ENCODE measurements at regions not wholly inside any gene's neighbourhood (a gene's known extent, or its start where the extent isn't known, plus 50 kb on each side); places are given as distances from the start of the nearest gene placed in this dataset.
A peak's percentile ranks its signal among the peaks of the same experiment; 100 is the strongest.

GRCh38 chr7:84524714-84525694 is 330.4 kb upstream of the SEMA3A start:
- no peaks in the 10 kb centered on the region for H3K79me2 ChIP-seq (ENCODE audit: insufficient read depth, low read length)
- no peaks in the 10 kb centered on the region for H3K36me3 ChIP-seq (ENCODE audit: insufficient read depth, low read length)
- peak overlapping the region; percentile 16 for H2AFZ ChIP-seq (ENCODE audit: low read length)
- TF ChIP-seq, protein P1, sequence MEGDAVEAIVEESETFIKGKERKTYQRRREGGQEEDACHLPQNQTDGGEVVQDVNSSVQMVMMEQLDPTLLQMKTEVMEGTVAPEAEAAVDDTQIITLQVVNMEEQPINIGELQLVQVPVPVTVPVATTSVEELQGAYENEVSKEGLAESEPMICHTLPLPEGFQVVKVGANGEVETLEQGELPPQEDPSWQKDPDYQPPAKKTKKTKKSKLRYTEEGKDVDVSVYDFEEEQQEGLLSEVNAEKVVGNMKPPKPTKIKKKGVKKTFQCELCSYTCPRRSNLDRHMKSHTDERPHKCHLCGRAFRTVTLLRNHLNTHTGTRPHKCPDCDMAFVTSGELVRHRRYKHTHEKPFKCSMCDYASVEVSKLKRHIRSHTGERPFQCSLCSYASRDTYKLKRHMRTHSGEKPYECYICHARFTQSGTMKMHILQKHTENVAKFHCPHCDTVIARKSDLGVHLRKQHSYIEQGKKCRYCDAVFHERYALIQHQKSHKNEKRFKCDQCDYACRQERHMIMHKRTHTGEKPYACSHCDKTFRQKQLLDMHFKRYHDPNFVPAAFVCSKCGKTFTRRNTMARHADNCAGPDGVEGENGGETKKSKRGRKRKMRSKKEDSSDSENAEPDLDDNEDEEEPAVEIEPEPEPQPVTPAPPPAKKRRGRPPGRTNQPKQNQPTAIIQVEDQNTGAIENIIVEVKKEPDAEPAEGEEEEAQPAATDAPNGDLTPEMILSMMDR (IDR thresholded peaks at IDR 0.05; ENCODE audit: extremely low read depth, low read depth, low read length): no peak
- no peak for DNase-seq (ENCODE audit: insufficient read length, low spot score, missing footprints)
- peaks cover 8% of the 10 kb centered on the region for H3K4me1 ChIP-seq (ENCODE audit: insufficient read depth, low read length)
- H3K27me3 ChIP-seq (ENCODE audit: insufficient read depth, low read length): no peaks in the 10 kb centered on the region
- H3K27ac ChIP-seq (ENCODE audit: low read depth, low read length): peak overlapping the region; percentile 72
- H3K4me2 ChIP-seq (ENCODE audit: insufficient read depth, low read length): peak overlapping the region; percentile 59
- no peaks in the 10 kb centered on the region for H3K9me3 ChIP-seq (ENCODE audit: low read depth, low read length)
- H3K4me3 ChIP-seq (ENCODE audit: insufficient read depth, low read length): no peak overlapping the region
- H4K20me1 ChIP-seq (ENCODE audit: insufficient read depth, low read length): no peaks in the 10 kb centered on the region

- Histone ChIP-seq H3K79me2 (ENCODE audit: insufficient read depth, low read length) (no peaks in the 10 kb centered on the region), H3K4me1 (ENCODE audit: insufficient read depth, low read length) (peaks cover 8% of the 10 kb centered on the region), H3K9me3 (ENCODE audit: low read depth, low read length) (no peaks in the 10 kb centered on the region), H4K20me1 (ENCODE audit: insufficient read depth, low read length) (no peaks in the 10 kb centered on the region), H2AFZ (ENCODE audit: low read length) (no peak overlapping the region), H3K36me3 (ENCODE audit: insufficient read depth, low read length) (no peaks in the 10 kb centered on the region), H3K4me2 (ENCODE audit: insufficient read depth, low read length) (no peak overlapping the region), H3K4me3 (ENCODE audit: insufficient read depth, low read length) (no peak overlapping the region), H3K27me3 (ENCODE audit: insufficient read depth, low read length) (no peaks in the 10 kb centered on the region), H3K27ac (ENCODE audit: low read depth, low read length) (no peak overlapping the region)
- TF ChIP-seq, protein P1 (IDR thresholded peaks at IDR 0.05; ENCODE audit: extremely low read depth, low read depth, low read length): no peak
- DNase-seq (ENCODE audit: insufficient read length, low spot score, missing footprints): no peak
Observed at GRCh38 chr7:84513061-84513460, 318.5 kb upstream of the SEMA3A start.

GRCh38 chr7:84512055-84512454 is 317.5 kb upstream of the SEMA3A start:
- Histone ChIP-seq H2AFZ (ENCODE audit: low read length) (no peak overlapping the region), H3K27me3 (ENCODE audit: insufficient read depth, low read length) (no peaks in the 10 kb centered on the region), H3K27ac (ENCODE audit: low read depth, low read length) (no peak overlapping the region), H3K4me2 (ENCODE audit: insufficient read depth, low read length) (no peak overlapping the region), H4K20me1 (ENCODE audit: insufficient read depth, low read length) (no peaks in the 10 kb centered on the region), H3K36me3 (ENCODE audit: insufficient read depth, low read length) (no peaks in the 10 kb centered on the region), H3K79me2 (ENCODE audit: insufficient read depth, low read length) (no peaks in the 10 kb centered on the region), H3K9me3 (ENCODE audit: low read depth, low read length) (no peaks in the 10 kb centered on the region), H3K4me3 (ENCODE audit: insufficient read depth, low read length) (no peak overlapping the region), H3K4me1 (ENCODE audit: insufficient read depth, low read length) (peaks cover 8% of the 10 kb centered on the region)
- TF ChIP-seq, protein P1 (IDR thresholded peaks at IDR 0.05; ENCODE audit: extremely low read depth, low read depth, low read length): no peak
- DNase-seq (ENCODE audit: insufficient read length, low spot score, missing footprints): no peak

- Histone ChIP-seq H3K36me3 (ENCODE audit: insufficient read depth, low read length) (no peaks in the 10 kb centered on the region), H4K20me1 (ENCODE audit: insufficient read depth, low read length) (no peaks in the 10 kb centered on the region), H3K4me1 (ENCODE audit: insufficient read depth, low read length) (peaks cover 8% of the 10 kb centered on the region), H3K9me3 (ENCODE audit: low read depth, low read length) (no peaks in the 10 kb centered on the region), H2AFZ (ENCODE audit: low read length) (peak overlapping the region; percentile 55), H3K27me3 (ENCODE audit: insufficient read depth, low read length) (no peaks in the 10 kb centered on the region), H3K4me3 (ENCODE audit: insufficient read depth, low read length) (no peak overlapping the region), H3K27ac (ENCODE audit: low read depth, low read length) (peak overlapping the region; percentile 7), H3K4me2 (ENCODE audit: insufficient read depth, low read length) (peak overlapping the region; percentile 8), H3K79me2 (ENCODE audit: insufficient read depth, low read length) (no peaks in the 10 kb centered on the region)
- TF ChIP-seq, protein P1 (IDR thresholded peaks at IDR 0.05; ENCODE audit: extremely low read depth, low read depth, low read length): no peak
- peak; percentile 36 for DNase-seq (ENCODE audit: insufficient read length, low spot score, missing footprints)
Observed at GRCh38 chr7:84510505-84510904, 315.9 kb upstream of the SEMA3A start.
